ENCODE measurements at regions not wholly inside any gene's neighbourhood (a gene's known extent, or its start where the extent isn't known, plus 50 kb on each side); places are given as distances from the start of the nearest gene placed in this dataset.

- Histone ChIP-seq H3K36me3 (ENCODE audit: insufficient read depth, low read length) (no peaks in the 10 kb centered on the region), H3K9ac (ENCODE audit: low read depth, low read length) (no peak overlapping the region), H3K9me3 (ENCODE audit: insufficient read depth, low read depth, low read length) (0 out of 2 replicates have a peak, but pooled peaks cover 4% of the 10 kb centered on the region), H3K4me1 (ENCODE audit: insufficient read depth, low read length) (no peaks in the 10 kb centered on the region), H3K4me3 (ENCODE audit: low read length) (no peak overlapping the region), H3K27ac (ENCODE audit: low read depth, low read length) (no peak overlapping the region), H3K27me3 (ENCODE audit: insufficient read depth, low read length) (no peaks in the 10 kb centered on the region)
- 95% methylated on average over 3 of the region's 3 CpGs for WGBS
Measured at GRCh38 chr18:34350778-34351177, 126.1 kb upstream of the NOL4 start.

DNA sequence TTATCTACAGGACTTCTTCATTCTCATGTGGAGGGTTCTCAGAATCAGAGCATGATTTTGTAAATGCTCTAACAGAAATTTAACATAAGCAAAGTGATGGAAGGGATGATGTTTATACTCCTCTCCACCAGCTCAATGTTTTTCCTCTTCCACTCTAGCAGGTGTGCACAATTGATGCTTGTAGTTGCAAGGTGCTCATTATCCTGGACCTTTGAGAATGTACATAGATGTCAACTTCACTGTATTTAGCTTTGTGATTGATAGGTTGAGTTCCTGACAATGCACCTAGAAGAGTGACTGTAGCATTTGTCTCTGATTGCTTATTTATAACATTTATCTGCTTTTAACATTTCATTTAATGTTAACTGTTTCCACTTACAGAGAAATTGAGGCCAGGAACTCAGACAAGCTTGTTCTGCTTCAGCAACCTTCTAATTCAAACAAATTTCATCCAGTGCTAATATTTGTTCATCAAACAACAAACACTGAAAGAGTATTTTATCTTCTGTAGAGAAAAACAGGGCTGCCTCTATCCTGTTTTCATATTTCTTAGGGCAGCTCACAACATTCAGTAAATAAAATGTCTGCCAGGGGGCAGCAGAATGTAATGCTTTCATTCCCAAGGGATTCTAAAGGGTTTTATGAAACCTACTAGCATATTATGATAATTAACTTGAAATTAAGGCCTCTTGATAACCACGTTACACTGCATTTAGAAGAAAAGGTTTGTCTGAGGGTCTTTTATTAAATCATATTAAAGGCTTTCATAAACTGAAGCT lies 127.9 kb upstream of the NOL4 start:
- no CpG with 5 or more reads among the region's 1 CpG for WGBS

GRCh38 chr18:34354351-34354750 lies 129.6 kb upstream of the NOL4 start:
- Histone ChIP-seq H3K9ac (ENCODE audit: low read depth, low read length) (no peak overlapping the region), H3K36me3 (ENCODE audit: insufficient read depth, low read length) (no peaks in the 10 kb centered on the region), H3K27me3 (ENCODE audit: insufficient read depth, low read length) (no peaks in the 10 kb centered on the region), H3K9me3 (ENCODE audit: insufficient read depth, low read depth, low read length) (0 out of 2 replicates have a peak, but pooled peaks cover 4% of the 10 kb centered on the region), H3K4me1 (ENCODE audit: insufficient read depth, low read length) (no peaks in the 10 kb centered on the region), H3K27ac (ENCODE audit: low read depth, low read length) (no peak overlapping the region), H3K4me3 (ENCODE audit: low read length) (no peak overlapping the region)
- WGBS: 93% methylated on average over 3 of the region's 3 CpGs

More for the DNA sequence above, 127.9 kb upstream of the NOL4 start:
- Histone ChIP-seq H3K9me3 (ENCODE audit: insufficient read depth, low read depth, low read length) (0 out of 2 replicates have a peak, but pooled peaks cover 4% of the 10 kb centered on the region), H3K9ac (ENCODE audit: low read depth, low read length) (no peak overlapping the region), H3K27ac (ENCODE audit: low read depth, low read length) (no peak overlapping the region), H3K4me1 (ENCODE audit: insufficient read depth, low read length) (no peaks in the 10 kb centered on the region), H3K36me3 (ENCODE audit: insufficient read depth, low read length) (no peaks in the 10 kb centered on the region), H3K4me3 (ENCODE audit: low read length) (no peak overlapping the region), H3K27me3 (ENCODE audit: insufficient read depth, low read length) (no peaks in the 10 kb centered on the region)

DNA sequence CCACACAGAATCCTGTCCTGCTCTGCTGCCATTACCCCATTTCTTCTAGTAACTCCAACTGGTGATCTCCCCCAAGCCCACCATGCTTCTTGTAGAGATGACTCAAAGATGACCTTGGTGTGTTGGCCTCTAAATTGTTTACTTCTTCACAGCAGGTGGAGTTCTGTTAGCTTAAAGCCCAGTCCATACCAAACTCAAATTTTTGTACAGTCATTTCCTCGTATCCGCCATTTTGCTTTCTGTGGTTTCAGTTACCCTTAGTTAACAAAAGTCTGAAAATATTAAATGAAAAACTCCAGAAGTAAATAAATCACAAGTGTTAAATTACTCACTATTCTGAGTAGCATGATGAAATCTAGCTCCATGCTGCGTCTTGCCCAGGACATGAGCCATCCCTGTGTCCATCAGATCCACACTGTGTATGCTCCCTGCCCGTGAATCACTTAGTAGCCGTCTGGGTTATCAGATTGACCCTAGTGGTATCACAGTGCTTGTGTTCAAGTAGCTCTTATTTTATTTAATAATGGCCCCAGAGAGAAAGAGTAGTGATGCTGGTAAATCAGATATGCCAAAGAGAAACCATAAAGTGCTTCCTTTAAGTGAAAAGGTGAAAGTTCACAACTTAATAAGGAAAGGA lies 133.3 kb upstream of the NOL4 start:
- Histone ChIP-seq H3K27me3 (ENCODE audit: insufficient read depth, low read length) (no peaks in the 10 kb centered on the region), H3K4me3 (ENCODE audit: low read length) (no peak overlapping the region), H3K4me1 (ENCODE audit: insufficient read depth, low read length) (no peaks in the 10 kb centered on the region), H3K27ac (ENCODE audit: low read depth, low read length) (no peak overlapping the region), H3K9me3 (ENCODE audit: insufficient read depth, low read depth, low read length) (no peaks in the 10 kb centered on the region), H3K36me3 (ENCODE audit: insufficient read depth, low read length) (no peaks in the 10 kb centered on the region), H3K9ac (ENCODE audit: low read depth, low read length) (no peak overlapping the region)
- 91% methylated on average over 5 of the region's 5 CpGs for WGBS

DNA sequence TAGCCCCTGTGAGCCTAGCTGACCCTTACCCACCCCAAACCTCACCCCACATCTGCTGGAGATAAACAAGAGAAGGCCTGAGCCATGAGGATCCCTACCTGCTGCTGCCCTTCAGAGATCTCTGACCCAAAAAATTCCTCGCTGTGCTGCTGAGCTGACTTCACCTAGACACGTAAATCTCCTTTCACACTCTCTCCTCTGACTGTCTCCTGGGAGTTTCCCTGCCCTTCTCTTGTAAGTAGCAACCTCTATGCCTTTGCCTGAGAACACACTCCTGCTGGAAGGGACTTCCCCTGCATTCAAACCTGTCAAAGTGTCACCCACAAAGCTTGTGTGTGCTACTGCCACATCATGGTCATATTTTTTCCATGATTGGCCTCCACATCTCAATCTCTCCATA lies 134.2 kb upstream of the NOL4 start:
- no peaks in the 10 kb centered on the region for H3K27me3 ChIP-seq (ENCODE audit: insufficient read depth, low read length)
- H3K4me3 ChIP-seq (ENCODE audit: low read length): no peak overlapping the region
- WGBS: 89% methylated on average over 2 of the region's 2 CpGs
- H3K9me3 ChIP-seq (ENCODE audit: insufficient read depth, low read depth, low read length): no peaks in the 10 kb centered on the region
- H3K9ac ChIP-seq (ENCODE audit: low read depth, low read length): no peak overlapping the region
- no peaks in the 10 kb centered on the region for H3K4me1 ChIP-seq (ENCODE audit: insufficient read depth, low read length)
- no peaks in the 10 kb centered on the region for H3K36me3 ChIP-seq (ENCODE audit: insufficient read depth, low read length)
- no peak overlapping the region for H3K27ac ChIP-seq (ENCODE audit: low read depth, low read length)

- no peaks in the 10 kb centered on the region for H3K27me3 ChIP-seq (ENCODE audit: insufficient read depth, low read length)
- WGBS: 100% methylated on average over 1 of the region's 1 CpG
- no peaks in the 10 kb centered on the region for H3K9me3 ChIP-seq (ENCODE audit: insufficient read depth, low read depth, low read length)
- H3K27ac ChIP-seq (ENCODE audit: low read depth, low read length): no peak overlapping the region
- no peak overlapping the region for H3K4me3 ChIP-seq (ENCODE audit: low read length)
- H3K4me1 ChIP-seq (ENCODE audit: insufficient read depth, low read length): no peaks in the 10 kb centered on the region
- H3K9ac ChIP-seq (ENCODE audit: low read depth, low read length): no peak overlapping the region
- no peaks in the 10 kb centered on the region for H3K36me3 ChIP-seq (ENCODE audit: insufficient read depth, low read length)
Measured at GRCh38 chr18:34364699-34365098, 140.0 kb upstream of the NOL4 start.

GRCh38 chr18:34370704-34371395 lies 146.1 kb upstream of the NOL4 start:
- Histone ChIP-seq H3K9me3 (ENCODE audit: insufficient read depth, low read depth, low read length) (peaks cover 3% of the 10 kb centered on the region; the same call in 1 of the 2 replicates), H3K4me1 (ENCODE audit: insufficient read depth, low read length) (no peaks in the 10 kb centered on the region), H3K9ac (ENCODE audit: low read depth, low read length) (no peak overlapping the region), H3K27ac (ENCODE audit: low read depth, low read length) (no peak overlapping the region), H3K36me3 (ENCODE audit: insufficient read depth, low read length) (no peaks in the 10 kb centered on the region), H3K27me3 (ENCODE audit: insufficient read depth, low read length) (no peaks in the 10 kb centered on the region), H3K4me3 (ENCODE audit: low read length) (no peak overlapping the region)
- no CpG with 5 or more reads among the region's 3 CpGs for WGBS

DNA sequence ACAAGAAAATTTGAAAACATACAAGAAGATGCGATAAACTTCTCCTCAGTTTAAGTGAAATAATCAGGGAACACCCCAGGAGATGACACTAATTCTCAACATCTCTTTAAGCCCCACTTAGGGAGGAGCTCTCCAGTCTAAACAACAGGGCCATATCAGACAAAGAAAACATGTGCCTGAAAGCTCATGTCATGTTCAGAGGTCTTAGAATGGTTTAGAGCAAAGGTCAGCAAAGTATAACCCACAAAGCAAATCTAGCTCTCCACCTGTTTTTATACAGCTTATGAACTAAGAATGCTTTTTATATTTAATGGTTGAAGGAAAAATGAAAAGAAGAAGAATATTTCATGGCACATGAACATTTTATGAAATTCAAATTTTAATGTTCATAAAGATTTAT lies 155.6 kb upstream of the NOL4 start:
- H3K4me1 ChIP-seq (ENCODE audit: insufficient read depth, low read length): no peaks in the 10 kb centered on the region
- no peaks in the 10 kb centered on the region for H3K27me3 ChIP-seq (ENCODE audit: insufficient read depth, low read length)
- H3K9ac ChIP-seq (ENCODE audit: low read depth, low read length): no peak overlapping the region
- H3K9me3 ChIP-seq (ENCODE audit: insufficient read depth, low read depth, low read length): no peaks in the 10 kb centered on the region
- H3K4me3 ChIP-seq (ENCODE audit: low read length): no peak overlapping the region
- no peak overlapping the region for H3K27ac ChIP-seq (ENCODE audit: low read depth, low read length)
- no peaks in the 10 kb centered on the region for H3K36me3 ChIP-seq (ENCODE audit: insufficient read depth, low read length)
- 100% methylated on average over 1 of the region's 1 CpG for WGBS

DNA sequence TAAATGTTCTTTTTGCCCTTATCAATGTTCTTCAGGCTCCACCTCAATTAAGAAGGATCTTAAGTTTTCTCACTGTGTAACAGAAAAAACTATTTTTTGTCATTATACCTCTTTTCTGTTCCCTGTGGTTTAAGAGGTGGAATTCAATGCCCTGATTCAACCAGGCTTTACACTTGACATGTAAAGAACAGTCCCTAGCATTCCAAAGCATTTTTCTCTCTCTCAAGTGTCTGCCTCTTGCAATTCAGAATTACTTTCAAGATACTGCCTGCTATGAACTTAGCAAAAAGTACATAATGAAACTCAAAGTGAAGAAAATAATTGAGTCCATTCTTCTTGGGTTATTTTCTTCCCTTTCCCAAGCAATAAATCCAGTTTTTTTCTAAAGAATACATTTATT lies 160.6 kb upstream of the NOL4 start:
- Histone ChIP-seq H3K27me3 (ENCODE audit: insufficient read depth, low read length) (no peaks in the 10 kb centered on the region), H3K9me3 (ENCODE audit: insufficient read depth, low read depth, low read length) (peaks cover 9% of the 10 kb centered on the region; the same call in 1 of the 2 replicates), H3K36me3 (ENCODE audit: insufficient read depth, low read length) (no peaks in the 10 kb centered on the region), H3K27ac (ENCODE audit: low read depth, low read length) (no peak overlapping the region), H3K9ac (ENCODE audit: low read depth, low read length) (no peak overlapping the region), H3K4me3 (ENCODE audit: low read length) (no peak overlapping the region), H3K4me1 (ENCODE audit: insufficient read depth, low read length) (no peaks in the 10 kb centered on the region)

- H3K4me3 ChIP-seq (ENCODE audit: low read length): no peak overlapping the region
- H3K27ac ChIP-seq (ENCODE audit: low read depth, low read length): no peak overlapping the region
- H3K9ac ChIP-seq (ENCODE audit: low read depth, low read length): no peak overlapping the region
- peaks cover 9% of the 10 kb centered on the region; the same call in 1 of the 2 replicates for H3K9me3 ChIP-seq (ENCODE audit: insufficient read depth, low read depth, low read length)
- H3K4me1 ChIP-seq (ENCODE audit: insufficient read depth, low read length): no peaks in the 10 kb centered on the region
- no peaks in the 10 kb centered on the region for H3K36me3 ChIP-seq (ENCODE audit: insufficient read depth, low read length)
- 97% methylated on average over 6 of the region's 6 CpGs for WGBS
- H3K27me3 ChIP-seq (ENCODE audit: insufficient read depth, low read length): no peaks in the 10 kb centered on the region
Measured at GRCh38 chr18:34386803-34387202, 162.1 kb upstream of the NOL4 start.

GRCh38 chr18:34397286-34397896 lies 172.7 kb upstream of the NOL4 start:
- Histone ChIP-seq H3K27me3 (ENCODE audit: insufficient read depth, low read length) (no peaks in the 10 kb centered on the region), H3K9me3 (ENCODE audit: insufficient read depth, low read depth, low read length) (no peaks in the 10 kb centered on the region), H3K4me3 (ENCODE audit: low read length) (no peak overlapping the region), H3K36me3 (ENCODE audit: insufficient read depth, low read length) (no peaks in the 10 kb centered on the region), H3K4me1 (ENCODE audit: insufficient read depth, low read length) (no peaks in the 10 kb centered on the region), H3K9ac (ENCODE audit: low read depth, low read length) (no peak overlapping the region), H3K27ac (ENCODE audit: low read depth, low read length) (no peak overlapping the region)
- 95% methylated on average over 1 of the region's 2 CpGs for WGBS
